DND-41 (cell line): ENCODE measurements at regions not wholly inside any gene's neighbourhood (a gene's known extent, or its start where the extent isn't known, plus 50 kb on each side); places are given as distances from the start of the nearest gene placed in this dataset.

Experiments used
- ATAC-seq: fragments of 200-7000 bp; cut with Tn5 transposase; 3 replicates; pipeline ENCODE4 v1.9.1; 2021; ENCODE audit warnings: low read depth; ENCODE audit not compliant: insufficient read depth
- DNase-seq: peaks from one replicate; pipeline ENCODE4 v3.0.0-alpha.2; 2020
- H2AFZ ChIP-seq: 2 replicates; pipeline ENCODE4 v1.6.0; 2012; ENCODE audit warnings: low read depth, low read length
- H3K27ac ChIP-seq: 2 replicates; pipeline ENCODE4 v1.5.1; 2012; ENCODE audit warnings: low read length, inconsistent platforms
- H3K27me3 ChIP-seq: fragments of 200-600 bp; sonication (generic); 2 replicates; pipeline ENCODE4 v1.6.0; 2012; ENCODE audit warnings: low read length, mild to moderate bottlenecking, inconsistent platforms; ENCODE audit not compliant: insufficient read depth, poor library complexity
- H3K36me3 ChIP-seq: 2 replicates; pipeline ENCODE4 v1.5.1; 2012; ENCODE audit warnings: low read length, inconsistent platforms; ENCODE audit not compliant: insufficient read depth
- H3K4me1 ChIP-seq: 2 replicates; pipeline ENCODE4 v1.5.1; 2012; ENCODE audit warnings: mild to moderate bottlenecking, low read length; ENCODE audit not compliant: insufficient read depth
- H3K4me2 ChIP-seq: 2 replicates; pipeline ENCODE4 v1.6.0; 2012; ENCODE audit warnings: mild to moderate bottlenecking, moderate library complexity, low read length, inconsistent platforms; ENCODE audit not compliant: insufficient read depth
- H3K4me3 ChIP-seq, 2 experiments: fragments of 200-600 bp in 1 of 2; shearing (Covaris generic) in 1 of 2; 2 replicates each; pipeline ENCODE4 v1.5.1; 2012 to 2016; ENCODE audit warnings: inconsistent platforms in 2 of 2, low read length in 2 of 2, mild to moderate bottlenecking in 2 of 2, low read depth in 1 of 2, moderate library complexity in 1 of 2
- H3K79me2 ChIP-seq: 2 replicates; pipeline ENCODE4 v1.6.0; 2012; ENCODE audit warnings: low read length, inconsistent platforms; ENCODE audit not compliant: insufficient read depth
- H3K9ac ChIP-seq: 2 replicates; pipeline ENCODE4 v1.6.0; 2012; ENCODE audit warnings: low read depth, mild to moderate bottlenecking, inconsistent platforms, low read length, moderate library complexity
- H3K9me3 ChIP-seq: 2 replicates; pipeline ENCODE4 v1.5.1; 2012; ENCODE audit warnings: low read length, moderate library complexity, mild to moderate bottlenecking, inconsistent platforms; ENCODE audit not compliant: insufficient read depth, severe bottlenecking
- H4K20me1 ChIP-seq: 2 replicates; pipeline ENCODE4 v1.6.0; 2012; ENCODE audit warnings: low read length; ENCODE audit not compliant: insufficient read depth
- CTCF ChIP-seq: IDR thresholded peaks from 2 replicates; pipeline ENCODE4 v1.5.1; 2012; ENCODE audit warnings: borderline replicate concordance, low read length, moderate library complexity, mild to moderate bottlenecking; ENCODE audit not compliant: poor library complexity, severe bottlenecking; ENCODE audit errors: extremely low read depth
- EZH2 ChIP-seq: IDR thresholded peaks from 3 replicates; pipeline ENCODE4 v1.6.1; 2012; ENCODE audit warnings: borderline replicate concordance, low read depth, mild to moderate bottlenecking, moderate library complexity, low read length, inconsistent platforms; ENCODE audit not compliant: severe bottlenecking

DNA sequence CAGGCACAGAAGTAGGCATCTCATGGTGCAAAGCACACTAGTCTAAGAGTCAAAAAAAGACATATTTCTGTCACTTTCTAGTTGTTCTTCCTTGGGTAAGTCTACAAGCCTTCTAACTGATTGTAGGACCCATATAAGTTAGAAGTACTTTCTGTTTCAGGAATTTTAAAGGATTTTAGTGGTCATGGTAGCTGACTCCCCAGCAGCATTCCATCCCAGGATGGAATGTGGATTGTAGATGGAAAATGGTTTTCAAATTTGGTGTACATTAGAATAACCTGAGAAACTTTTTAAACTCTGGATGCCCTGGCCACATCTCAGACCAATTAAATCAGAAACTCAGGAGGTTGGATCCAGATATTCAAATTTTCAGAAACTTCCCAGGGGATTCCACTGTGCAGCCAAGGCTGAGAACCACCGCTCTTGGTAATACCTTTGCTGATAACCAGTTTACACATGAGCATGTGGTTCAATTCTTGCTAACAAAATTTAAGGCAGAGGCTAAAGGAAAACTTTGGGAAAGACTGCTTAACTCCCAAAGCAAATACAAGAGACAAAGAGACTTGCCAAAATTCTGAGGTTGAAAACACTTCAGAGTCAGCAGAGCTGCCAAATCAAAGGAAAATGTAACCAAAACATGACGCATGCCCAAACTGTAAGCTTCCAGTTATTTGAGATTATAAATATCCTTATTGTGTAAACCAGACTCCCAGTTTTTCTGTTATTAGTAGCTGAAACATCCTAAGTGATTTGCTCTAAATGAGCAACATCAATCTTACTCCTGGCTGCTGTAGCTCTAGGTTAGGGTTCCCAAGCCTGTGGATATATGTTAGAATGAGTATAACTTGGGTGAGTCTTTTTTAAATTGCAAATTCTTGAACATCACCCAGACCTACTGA, 145.4 kb upstream of the MTAP start:
- no peaks in the 10 kb centered on the region for H4K20me1 ChIP-seq
- TF ChIP-seq EZH2 (no peak), CTCF (no peak)
- no peak overlapping the region for H3K4me3 ChIP-seq
- no peaks in the 10 kb centered on the region for H3K4me1 ChIP-seq
- no peak overlapping the region for H2AFZ ChIP-seq
- no peak overlapping the region for H3K9ac ChIP-seq
- H3K27me3 ChIP-seq: no peaks in the 10 kb centered on the region
- no peaks in the 10 kb centered on the region for H3K9me3 ChIP-seq
- no peaks in the 10 kb centered on the region for H3K36me3 ChIP-seq
- DNase-seq: no peak
- no peak overlapping the region for H3K27ac ChIP-seq
- H3K4me2 ChIP-seq: no peak overlapping the region
- no peaks in the 10 kb centered on the region for H3K79me2 ChIP-seq
- ATAC-seq: no peak

GRCh38 chr9:21657966-21658667, 144.3 kb upstream of the MTAP start:
- H3K4me1 ChIP-seq: no peaks in the 10 kb centered on the region
- no peaks in the 10 kb centered on the region for H3K27me3 ChIP-seq
- DNase-seq (no peak), ATAC-seq (no peak)
- no peaks in the 10 kb centered on the region for H3K36me3 ChIP-seq
- H3K79me2 ChIP-seq: no peaks in the 10 kb centered on the region
- H3K4me2 ChIP-seq: no peak overlapping the region
- no peaks in the 10 kb centered on the region for H3K9me3 ChIP-seq
- H4K20me1 ChIP-seq: no peaks in the 10 kb centered on the region
- no peak overlapping the region for H3K27ac ChIP-seq
- H3K4me3 ChIP-seq: no peak overlapping the region
- no peak overlapping the region for H3K9ac ChIP-seq
- H2AFZ ChIP-seq: no peak overlapping the region
- TF ChIP-seq CTCF (no peak), EZH2 (no peak)

DNA sequence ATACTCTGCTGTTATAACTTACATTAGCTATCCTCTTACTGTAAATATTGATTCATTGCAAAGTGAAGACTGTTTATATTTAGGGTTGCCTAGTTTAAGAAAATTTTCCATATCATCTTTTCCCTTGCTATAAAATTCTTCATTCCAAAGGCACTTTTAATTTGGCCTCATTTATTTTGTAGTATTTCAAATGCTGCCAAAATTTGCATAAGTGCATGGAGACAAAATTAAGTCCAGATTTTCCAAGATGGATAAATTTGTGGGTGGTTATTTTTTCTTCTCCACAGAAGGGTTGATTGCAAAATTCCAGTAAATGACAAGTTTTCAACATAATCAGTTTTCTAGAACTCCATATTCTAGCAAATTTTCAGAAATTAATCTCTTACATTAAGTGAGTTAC, 141.5 kb upstream of the MTAP start:
- Histone ChIP-seq H4K20me1 (no peaks in the 10 kb centered on the region), H3K27me3 (no peaks in the 10 kb centered on the region), H3K4me3 (no peak overlapping the region), H3K4me1 (no peaks in the 10 kb centered on the region), H3K36me3 (no peaks in the 10 kb centered on the region), H3K4me2 (no peak overlapping the region), H3K9ac (no peak overlapping the region), H3K79me2 (no peaks in the 10 kb centered on the region), H2AFZ (no peak overlapping the region), H3K27ac (no peak overlapping the region), H3K9me3 (no peaks in the 10 kb centered on the region)
- ATAC-seq (no peak), DNase-seq (no peak)
- TF ChIP-seq CTCF: no peak
- no peak for TF ChIP-seq EZH2
